ENCODE measurements at regions not wholly inside any gene's neighbourhood (a gene's known extent, or its start where the extent isn't known, plus 50 kb on each side); places are given as distances from the start of the nearest gene placed in this dataset.

GRCh38 chr10:7478727-7479457, 68.1 kb upstream of the SFMBT2 start:
- no peak for DNase-seq (ENCODE audit: low read depth in 2 of 2, low spot score in 1 of 2)

- no peak for DNase-seq (ENCODE audit: low read depth in 2 of 2, low spot score in 1 of 2)
These were observed 66.9 kb upstream of the SFMBT2 start for GRCh38 chr10:7477538-7478334.

GRCh38 chr10:7475939-7476338, 65.1 kb upstream of the SFMBT2 start:
- DNase-seq (ENCODE audit: low read depth in 2 of 2, low spot score in 1 of 2) = no peak

GRCh38 chr10:7475046-7475911, 64.4 kb upstream of the SFMBT2 start:
- no peak for DNase-seq (ENCODE audit: low read depth in 2 of 2, low spot score in 1 of 2)

- no peak for DNase-seq (ENCODE audit: low read depth in 2 of 2, low spot score in 1 of 2)
These were observed 63.6 kb upstream of the SFMBT2 start for GRCh38 chr10:7474388-7474787.

GRCh38 chr10:7473474-7473873, 62.6 kb upstream of the SFMBT2 start:
- no peak for DNase-seq (ENCODE audit: low read depth in 2 of 2, low spot score in 1 of 2)

GRCh38 chr10:7471720-7472367, 61.0 kb upstream of the SFMBT2 start:
- no peak for DNase-seq (ENCODE audit: low read depth in 2 of 2, low spot score in 1 of 2)

GRCh38 chr10:7470371-7470770, 59.5 kb upstream of the SFMBT2 start:
- no peak for DNase-seq (ENCODE audit: low read depth in 2 of 2, low spot score in 1 of 2)

- DNase-seq (ENCODE audit: low read depth in 2 of 2, low spot score in 1 of 2) = no peak
These were observed 56.3 kb upstream of the SFMBT2 start for GRCh38 chr10:7467031-7467667.

GRCh38 chr10:7464691-7465090, 53.9 kb upstream of the SFMBT2 start:
- no peak for DNase-seq (ENCODE audit: low read depth in 2 of 2, low spot score in 1 of 2)

All from stimulated activated CD8-positive, alpha-beta memory T cell treated with anti-CD3 and anti-CD28 coated beads, Interleukin-4, amount 100 ng/mL, for 4 hours (primary cell).